Lower leg skin (tissue), 4 donors: ENCODE measurements at regions not wholly inside any gene's neighbourhood (a gene's known extent, or its start where the extent isn't known, plus 50 kb on each side); places are given as distances from the start of the nearest gene placed in this dataset.

Source experiments
- DNase-seq, 2 donors: peaks; one replicate each; pipeline ENCODE4 v3.0.0-alpha.2; 2019; ENCODE audit warnings: low spot score in 2 of 2
- H3K4me3 ChIP-seq: fragments of 200-600 bp; sonication (generic); 2 replicates; pipeline ENCODE4 v1.5.1; 2017; ENCODE audit warnings: mild to moderate bottlenecking, low read depth; ENCODE audit not compliant: poor library complexity, severe bottlenecking
- CTCF ChIP-seq, 3 donors: fragments of 450-650 bp; IDR thresholded peaks; one replicate each; pipeline ENCODE4 v1.5.1; 2016; ENCODE audit warnings: antibody characterized with exemption in 3 of 3, mild to moderate bottlenecking in 3 of 3, moderate library complexity in 2 of 3
- POLR2A ChIP-seq, 2 donors: fragments of 450-650 bp; IDR thresholded peaks; one replicate each; pipeline ENCODE4 v1.6.1; 2016 to 2017; ENCODE audit warnings: antibody characterized with exemption in 2 of 2, mild to moderate bottlenecking in 1 of 2, moderate library complexity in 1 of 2
- WGBS, 2 donors: methylation state at CpG; one replicate each; pipeline ENCODE4 v1.1.5; 2018; 5-methylcytosine and 5-hydroxymethylcytosine counted together
- intact Hi-C: fragments of 100-400 bp; cut with DNase I; formaldehyde crosslinking; loops from one replicate; pipeline ENCODE4 v1.15.0; 2023; ENCODE audit warnings: low total_unique reads

- intact Hi-C loops: no loop called here
These were observed 290.2 kb downstream of the SPATA17 start for GRCh38 chr1:217921126-217921904.

GRCh38 chr1:217924924-217925323 lies 293.8 kb downstream of the SPATA17 start:
- intact Hi-C loops: no loop called here
- no peak for DNase-seq
- no peak for TF ChIP-seq CTCF (IDR thresholded peaks at IDR 0.05)
- no peak for TF ChIP-seq POLR2A (IDR thresholded peaks at IDR 0.05)
- no peak overlapping the region for H3K4me3 ChIP-seq
- WGBS, 2 donors: 16 to 17% methylated on average over 23 to 30 of the region's 36 CpGs

More at GRCh38 chr1:217921126-217921904, 290.2 kb downstream of the SPATA17 start:
- WGBS, 2 donors: 79% methylated on average over 7 of the region's 7 CpGs
- no peak overlapping the region for H3K4me3 ChIP-seq
- no peak for DNase-seq
- no peak for TF ChIP-seq POLR2A (IDR thresholded peaks at IDR 0.05)

- no peak overlapping the region for H3K4me3 ChIP-seq
- 62 to 63% methylated on average over 10 of the region's 10 CpGs for WGBS, 2 donors
- intact Hi-C loops: no loop called here
- TF ChIP-seq POLR2A (IDR thresholded peaks at IDR 0.05) (no peak), CTCF (IDR thresholded peaks at IDR 0.05) (no peak)
- no peak for DNase-seq
These were observed 298.2 kb downstream of the SPATA17 start for GRCh38 chr1:217929213-217929885.

GRCh38 chr1:217943361-217943760 lies 312.2 kb downstream of the SPATA17 start:
- intact Hi-C loops: no loop called here

GRCh38 chr1:217944550-217944949 lies 313.4 kb downstream of the SPATA17 start:
- WGBS, 2 donors: 70 to 71% methylated on average over 6 of the region's 6 CpGs
- no peak for DNase-seq
- TF ChIP-seq POLR2A (IDR thresholded peaks at IDR 0.05): no peak
- TF ChIP-seq CTCF (IDR thresholded peaks at IDR 0.05): no peak
- intact Hi-C loops: no loop called here
- H3K4me3 ChIP-seq: no peak overlapping the region

More at GRCh38 chr1:217943361-217943760, 312.2 kb downstream of the SPATA17 start:
- DNase-seq: no peak
- 52 to 65% methylated on average over 5 of the region's 5 CpGs for WGBS, 2 donors
- TF ChIP-seq POLR2A (IDR thresholded peaks at IDR 0.05): no peak
- TF ChIP-seq CTCF (IDR thresholded peaks at IDR 0.05): no peak
- H3K4me3 ChIP-seq: no peak overlapping the region

- intact Hi-C loops: no loop called here
- no peak overlapping the region for H3K4me3 ChIP-seq
- DNase-seq: no peak
- 78 to 80% methylated on average over 8 of the region's 8 CpGs for WGBS, 2 donors
- no peak for TF ChIP-seq POLR2A (IDR thresholded peaks at IDR 0.05)
- TF ChIP-seq CTCF (IDR thresholded peaks at IDR 0.05): no peak
These were observed 315.4 kb downstream of the SPATA17 start for GRCh38 chr1:217946511-217946910.
